ENCODE measurements at regions not wholly inside any gene's neighbourhood (a gene's known extent, or its start where the extent isn't known, plus 50 kb on each side); places are given as distances from the start of the nearest gene placed in this dataset.

GRCh38 chr10:3684891-3685290 is 100.1 kb downstream of the KLF6 start:
- CTCF ChIA-PET: no interaction called here
- no peak for TF ChIP-seq CTCF (conservative IDR thresholded peaks at IDR 0.05; ENCODE audit: low read depth)
- no peak for DNase-seq (ENCODE audit: low spot score)
- POLR2A ChIA-PET (ENCODE audit: low non-redundant PET): no interaction called here
- no peak overlapping the region for H3K27ac ChIP-seq

GRCh38 chr10:3683560-3683959 is 101.4 kb downstream of the KLF6 start:
- ChIA-PET CTCF (no interaction called here), POLR2A (ENCODE audit: low non-redundant PET) (no interaction called here)
- no peak overlapping the region for H3K27ac ChIP-seq
- TF ChIP-seq CTCF (conservative IDR thresholded peaks at IDR 0.05; ENCODE audit: low read depth): no peak
- DNase-seq (ENCODE audit: low spot score): no peak

GRCh38 chr10:3682745-3683144 is 102.3 kb downstream of the KLF6 start:
- no peak for DNase-seq (ENCODE audit: low spot score)
- CTCF ChIA-PET: no interaction called here
- no peak overlapping the region for H3K27ac ChIP-seq
- no peak for TF ChIP-seq CTCF (conservative IDR thresholded peaks at IDR 0.05; ENCODE audit: low read depth)
- POLR2A ChIA-PET (ENCODE audit: low non-redundant PET): no interaction called here

- POLR2A ChIA-PET (ENCODE audit: low non-redundant PET): no interaction called here
- CTCF ChIA-PET: no interaction called here
- H3K27ac ChIP-seq: no peak overlapping the region
- DNase-seq (ENCODE audit: low spot score): no peak
- TF ChIP-seq CTCF (conservative IDR thresholded peaks at IDR 0.05; ENCODE audit: low read depth): no peak
These were observed 103.1 kb downstream of the KLF6 start for GRCh38 chr10:3681642-3682554.

- CTCF ChIA-PET: interaction anchor here (0.5 kb wide), 1 partner anchor 24 kb away, joined by 4 read pairs; no protein-coding TSS in a partner anchor
- no peak overlapping the region for H3K27ac ChIP-seq
- DNase-seq (ENCODE audit: low spot score): no peak
- TF ChIP-seq CTCF (conservative IDR thresholded peaks at IDR 0.05; ENCODE audit: low read depth): no peak
- POLR2A ChIA-PET (ENCODE audit: low non-redundant PET): no interaction called here
These were observed 104.9 kb downstream of the KLF6 start for GRCh38 chr10:3679950-3680629.

GRCh38 chr10:3678629-3679227 is 106.3 kb downstream of the KLF6 start:
- TF ChIP-seq CTCF (conservative IDR thresholded peaks at IDR 0.05; ENCODE audit: low read depth): no peak

More at GRCh38 chr10:3678629-3679227, 106.3 kb downstream of the KLF6 start:
- ChIA-PET POLR2A (ENCODE audit: low non-redundant PET) (no interaction called here), CTCF (no interaction called here)
- no peak overlapping the region for H3K27ac ChIP-seq
- DNase-seq (ENCODE audit: low spot score): no peak
